Kidney (tissue), 13 donors: ENCODE measurements at regions not wholly inside any gene's neighbourhood (a gene's known extent, or its start where the extent isn't known, plus 50 kb on each side); places are given as distances from the start of the nearest gene placed in this dataset.
A peak's percentile ranks its signal among the peaks of the same experiment; 100 is the strongest.

Experiments
- DNase-seq, 5 donors: peaks; one replicate each; pipeline ENCODE4 v3.0.0-alpha.2; 2013 to 2020
- FAIRE-seq: peaks from 2 replicates; lab custom pipeline; 2012; peaks lifted over from hg19 to GRCh38; lab: Jason Lieb, UNC
- H3K27ac ChIP-seq, 2 donors: one replicate each; pipeline ENCODE4 v1.7.0; 2013; ENCODE audit warnings: low read depth in 2 of 2, low read length in 2 of 2, inconsistent platforms in 1 of 2
- H3K27me3 ChIP-seq: one replicate; pipeline ENCODE4 v1.7.1; 2013; ENCODE audit warnings: low read length, inconsistent platforms; ENCODE audit not compliant: control insufficient read depth, insufficient read depth
- H3K36me3 ChIP-seq, 3 donors: one replicate each; pipeline versions ENCODE4 v1.7.0 to v1.7.1; 2013; ENCODE audit warnings: low read length in 3 of 3, control low read depth in 1 of 3, inconsistent platforms in 1 of 3; ENCODE audit not compliant: insufficient read depth in 3 of 3, control insufficient read depth in 2 of 3
- H3K4me1 ChIP-seq, 3 donors: one replicate each; pipeline versions ENCODE4 v1.7.0 to v1.7.1; 2013; ENCODE audit warnings: low read length in 3 of 3, inconsistent platforms in 1 of 3, low read depth in 1 of 3; ENCODE audit not compliant: control insufficient read depth in 2 of 3, insufficient read depth in 2 of 3
- H3K4me3 ChIP-seq, 3 donors: one replicate each; pipeline versions ENCODE4 v1.7.0 to v1.8.1; 2013; ENCODE audit warnings: low read length in 3 of 3, control low read depth in 1 of 3, inconsistent platforms in 1 of 3
- H3K9ac ChIP-seq, 3 donors: one replicate each; pipeline versions ENCODE4 v1.7.0 to v1.7.1; 2013; ENCODE audit warnings: low read length in 3 of 3, control low read depth in 1 of 3, inconsistent platforms in 1 of 3
- H3K9me3 ChIP-seq, 3 donors: one replicate each; pipeline versions ENCODE4 v1.7.0 to v1.7.1; 2013; ENCODE audit warnings: low read length in 3 of 3, control low read depth in 1 of 3, inconsistent platforms in 1 of 3; ENCODE audit not compliant: control insufficient read depth in 2 of 3, insufficient read depth in 1 of 3
- intact Hi-C: fragments of 100-400 bp; cut with DNase I; formaldehyde crosslinking; loops from one replicate; pipeline ENCODE4 v1.11.1; 2022
- TF ChIP-seq, protein P1 (sequence below): IDR thresholded peaks from 3 replicates; pipeline ENCODE4 v1.5.1; 2012; ENCODE audit warnings: mild to moderate bottlenecking, moderate library complexity, borderline replicate concordance; ENCODE audit not compliant: insufficient read depth; ENCODE audit errors: extremely low read depth
- donor health status: control.
- donor health status: control.
- donor health status: control.
- donor health status: control.
- donor health status: control.
- donor health status: DM: yes; HTN: yes; CAD: no.
- donor health status: Normal renal cell carcinoma (clear cell type).

DNA sequence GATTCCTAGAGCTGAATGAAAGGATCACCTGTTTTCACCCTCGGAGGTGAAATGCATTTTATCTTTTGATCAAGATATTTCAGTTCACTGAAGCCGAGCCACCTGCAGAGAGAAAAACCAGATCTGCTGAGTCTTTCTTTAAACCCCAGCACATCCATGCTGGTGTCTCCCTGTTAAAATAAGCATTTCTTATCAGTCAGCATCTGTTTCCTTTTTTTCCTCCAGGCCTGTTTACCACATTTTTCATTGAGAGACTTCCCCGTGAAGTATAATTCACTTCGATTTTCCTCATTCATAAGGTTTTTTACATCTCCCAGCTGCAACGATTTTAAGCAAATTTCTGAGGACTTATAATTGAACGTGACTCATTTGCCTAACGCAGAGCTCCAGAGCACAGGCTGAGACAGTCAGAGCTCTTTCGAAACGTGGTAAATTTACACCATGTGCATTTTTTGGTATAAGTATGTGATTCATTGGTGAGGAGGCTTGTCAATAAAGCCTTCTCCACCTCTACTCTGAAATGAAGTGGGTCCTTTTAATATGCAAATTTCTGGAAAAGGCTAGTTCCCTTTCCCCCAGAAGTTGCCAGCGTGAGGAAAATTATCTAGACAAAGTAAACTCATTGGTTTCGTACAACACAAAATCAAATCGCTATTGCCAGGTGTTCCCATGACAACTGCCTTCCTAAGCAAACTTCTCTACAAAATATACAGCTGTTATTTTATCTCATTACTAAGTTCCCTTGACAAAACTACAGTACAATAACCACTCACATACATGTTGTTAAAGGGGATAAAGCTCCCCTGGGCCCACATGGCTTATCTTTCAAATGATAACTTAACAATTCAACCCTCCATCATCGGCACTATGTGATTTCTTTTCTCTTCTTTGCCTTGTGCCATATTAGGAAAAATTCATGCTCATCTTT lies 374.8 kb upstream of the AKR1E2 start:
- FAIRE-seq (no peak), DNase-seq (peak in 1 of 5 donors; percentile 33)
- no peak overlapping the region for H3K9ac ChIP-seq
- intact Hi-C loops: no loop called here
- no peak overlapping the region for H3K4me3 ChIP-seq
- TF ChIP-seq, protein P1, sequence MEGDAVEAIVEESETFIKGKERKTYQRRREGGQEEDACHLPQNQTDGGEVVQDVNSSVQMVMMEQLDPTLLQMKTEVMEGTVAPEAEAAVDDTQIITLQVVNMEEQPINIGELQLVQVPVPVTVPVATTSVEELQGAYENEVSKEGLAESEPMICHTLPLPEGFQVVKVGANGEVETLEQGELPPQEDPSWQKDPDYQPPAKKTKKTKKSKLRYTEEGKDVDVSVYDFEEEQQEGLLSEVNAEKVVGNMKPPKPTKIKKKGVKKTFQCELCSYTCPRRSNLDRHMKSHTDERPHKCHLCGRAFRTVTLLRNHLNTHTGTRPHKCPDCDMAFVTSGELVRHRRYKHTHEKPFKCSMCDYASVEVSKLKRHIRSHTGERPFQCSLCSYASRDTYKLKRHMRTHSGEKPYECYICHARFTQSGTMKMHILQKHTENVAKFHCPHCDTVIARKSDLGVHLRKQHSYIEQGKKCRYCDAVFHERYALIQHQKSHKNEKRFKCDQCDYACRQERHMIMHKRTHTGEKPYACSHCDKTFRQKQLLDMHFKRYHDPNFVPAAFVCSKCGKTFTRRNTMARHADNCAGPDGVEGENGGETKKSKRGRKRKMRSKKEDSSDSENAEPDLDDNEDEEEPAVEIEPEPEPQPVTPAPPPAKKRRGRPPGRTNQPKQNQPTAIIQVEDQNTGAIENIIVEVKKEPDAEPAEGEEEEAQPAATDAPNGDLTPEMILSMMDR: no peak
- H3K4me1 ChIP-seq: no peaks in the 10 kb centered on the region
- no peaks in the 10 kb centered on the region for H3K9me3 ChIP-seq
- no peak overlapping the region for H3K27ac ChIP-seq
- no peaks in the 10 kb centered on the region for H3K36me3 ChIP-seq
- no peaks in the 10 kb centered on the region for H3K27me3 ChIP-seq

DNA sequence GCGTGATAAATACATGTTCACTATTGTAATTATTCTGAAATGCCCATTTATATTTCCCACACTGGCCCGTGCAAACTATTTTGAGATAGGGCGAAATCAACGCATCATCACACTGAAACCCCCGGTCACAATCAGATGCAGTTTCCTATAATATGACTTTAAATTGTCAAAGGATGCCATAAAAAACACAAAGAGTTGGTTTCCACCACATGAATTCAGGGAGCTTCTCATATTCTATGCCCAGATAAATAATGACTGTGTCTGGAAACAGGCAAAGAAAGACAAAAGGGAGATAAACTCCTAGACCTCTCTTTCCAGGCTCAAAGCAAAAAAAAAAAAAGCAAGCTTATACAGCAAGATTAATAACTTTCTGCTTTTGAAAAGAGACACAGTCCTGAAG lies 375.8 kb upstream of the AKR1E2 start:
- no peak overlapping the region for H3K4me3 ChIP-seq
- no peaks in the 10 kb centered on the region for H3K27me3 ChIP-seq
- FAIRE-seq (no peak), DNase-seq (no peak)
- no peaks in the 10 kb centered on the region for H3K9me3 ChIP-seq
- H3K27ac ChIP-seq: no peak overlapping the region
- H3K9ac ChIP-seq: no peak overlapping the region
- TF ChIP-seq, protein P1: no peak
- H3K36me3 ChIP-seq: no peaks in the 10 kb centered on the region
- intact Hi-C loops: no loop called here
- H3K4me1 ChIP-seq: no peaks in the 10 kb centered on the region

DNA sequence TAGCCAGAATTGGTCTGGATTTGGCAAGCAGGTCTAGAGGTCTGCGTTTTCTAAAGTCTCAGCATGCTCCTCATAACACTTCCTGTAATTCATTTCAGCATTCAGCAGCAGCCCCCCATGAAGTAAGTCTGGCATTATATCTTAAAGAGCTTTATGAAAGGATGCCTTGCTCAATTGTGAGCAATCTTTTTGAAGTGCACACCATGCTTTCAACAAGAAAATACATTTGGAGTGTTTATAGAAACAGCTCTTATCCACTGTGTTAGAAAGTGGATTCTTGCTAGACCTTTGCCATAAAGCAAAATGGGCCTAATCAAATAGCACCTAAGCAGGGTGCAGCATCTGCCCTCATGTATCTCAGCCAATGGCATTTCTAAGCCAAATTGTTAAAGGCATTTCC lies 378.0 kb upstream of the AKR1E2 start:
- intact Hi-C loops: no loop called here
- TF ChIP-seq, protein P1: no peak
- no peak for FAIRE-seq
- H3K27me3 ChIP-seq: no peaks in the 10 kb centered on the region
- H3K36me3 ChIP-seq: no peaks in the 10 kb centered on the region
- no peaks in the 10 kb centered on the region for H3K4me1 ChIP-seq
- H3K9me3 ChIP-seq: peaks cover 0 to 3% (median 0%) of the 10 kb centered on the region in 3 donors
- H3K27ac ChIP-seq: no peak overlapping the region
- H3K4me3 ChIP-seq: no peak overlapping the region
- no peak overlapping the region for H3K9ac ChIP-seq
- DNase-seq: no peak
